ENCODE measurements at regions not wholly inside any gene's neighbourhood (a gene's known extent, or its start where the extent isn't known, plus 50 kb on each side); places are given as distances from the start of the nearest gene placed in this dataset.

DNA sequence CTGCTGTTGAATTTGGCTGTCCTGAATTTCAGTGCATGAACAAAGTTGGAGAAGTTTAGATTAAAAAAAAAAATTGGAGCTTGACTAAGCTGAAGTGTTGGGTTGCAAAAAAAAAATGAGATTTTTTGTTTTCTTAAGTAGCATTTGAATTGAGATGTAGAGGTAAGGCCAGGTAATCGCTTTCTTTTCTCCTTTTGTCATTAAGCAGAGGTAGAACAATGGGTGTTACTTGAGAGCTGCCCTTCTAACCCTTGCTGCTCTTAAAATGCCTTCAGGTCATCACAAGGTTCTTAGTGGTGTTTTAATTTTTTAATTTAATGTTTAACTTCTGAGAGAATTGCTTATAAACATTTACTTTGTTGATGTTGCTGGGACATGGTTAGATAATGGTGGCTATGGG, 84.1 kb upstream of the PRDM1 start:
- ChIA-PET POLR2A (no interaction called here), CTCF (no interaction called here)
- Histone ChIP-seq H3K4me1 (no peaks in the 10 kb centered on the region), H3K27ac (no peak overlapping the region), H3K9me3 (no peaks in the 10 kb centered on the region), H3K4me2 (no peak overlapping the region), H3K4me3 (no peak overlapping the region)
- DNase-seq (ENCODE audit: low read depth in 1 of 2, low spot score in 1 of 2) (no peak), ATAC-seq (no peak), FAIRE-seq (no peak)
- TF ChIP-seq ZNF302 (CRISPR knock-in tag; IDR thresholded peaks at IDR 0.05) (no peak), CEBPB (IDR thresholded peaks at IDR 0.05) (no peak), HES2 (IDR thresholded peaks at IDR 0.05) (no peak), PHF8 (IDR thresholded peaks at IDR 0.05; ENCODE audit: borderline replicate concordance, low read depth) (no peak), GATA3 (IDR thresholded peaks at IDR 0.05; ENCODE audit: borderline replicate concordance) (no peak), POLR2AphosphoS2 (conservative IDR thresholded peaks at IDR 0.05; ENCODE audit: low read length) (no peak), NPAS2 (CRISPR knock-in tag; IDR thresholded peaks at IDR 0.05; ENCODE audit: borderline replicate concordance) (no peak), JUN (IDR thresholded peaks at IDR 0.05) (no peak), E2F6 (IDR thresholded peaks at IDR 0.05; ENCODE audit: borderline replicate concordance, low read depth) (no peak), TFCP2L1 (CRISPR knock-in tag; IDR thresholded peaks at IDR 0.05) (no peak), CBX2 (IDR thresholded peaks at IDR 0.05; ENCODE audit: borderline replicate concordance, low read depth) (no peak), ZFP36 (IDR thresholded peaks at IDR 0.05; ENCODE audit: borderline replicate concordance, partially characterized antibody) (no peak), ZSCAN20 (CRISPR knock-in tag; IDR thresholded peaks at IDR 0.05) (no peak), FOXS1 (CRISPR knock-in tag; IDR thresholded peaks at IDR 0.05) (no peak), BHLHE40 (IDR thresholded peaks at IDR 0.05; ENCODE audit: low read depth, low read length) (no peak)
- TF ChIP-seq, protein P1, sequence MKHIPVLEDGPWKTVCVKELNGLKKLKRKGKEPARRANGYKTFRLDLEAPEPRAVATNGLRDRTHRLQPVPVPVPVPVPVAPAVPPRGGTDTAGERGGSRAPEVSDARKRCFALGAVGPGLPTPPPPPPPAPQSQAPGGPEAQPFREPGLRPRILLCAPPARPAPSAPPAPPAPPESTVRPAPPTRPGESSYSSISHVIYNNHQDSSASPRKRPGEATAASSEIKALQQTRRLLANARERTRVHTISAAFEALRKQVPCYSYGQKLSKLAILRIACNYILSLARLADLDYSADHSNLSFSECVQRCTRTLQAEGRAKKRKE (CRISPR knock-in tag; IDR thresholded peaks at IDR 0.05; ENCODE audit: low read depth) = no peak
- 90% methylated on average over 1 of the region's 1 CpG for WGBS (ENCODE audit: missing lambda C conversion rate)

GRCh38 chr6:106000935-106001334, 85.2 kb upstream of the PRDM1 start:
- ChIA-PET CTCF (no interaction called here), POLR2A (no interaction called here)
- no peaks in the 10 kb centered on the region for H3K9me3 ChIP-seq
- H3K27ac ChIP-seq = no peak overlapping the region
- H3K4me2 ChIP-seq = no peak overlapping the region
- H3K4me1 ChIP-seq = no peaks in the 10 kb centered on the region
- ATAC-seq (no peak), FAIRE-seq (no peak), DNase-seq (ENCODE audit: low read depth in 1 of 2, low spot score in 1 of 2) (no peak)
- H3K4me3 ChIP-seq = no peak overlapping the region
- WGBS (ENCODE audit: missing lambda C conversion rate) = 91% methylated on average over 2 of the region's 2 CpGs
- no peak for TF ChIP-seq ZC3H11A (IDR thresholded peaks at IDR 0.05)
- TF ChIP-seq CHD2 (IDR thresholded peaks at IDR 0.05; ENCODE audit: low read length, partially characterized antibody) = no peak
- TF ChIP-seq ESRRA (IDR thresholded peaks at IDR 0.05; ENCODE audit: borderline replicate concordance, low read length) = no peak
- TF ChIP-seq CBX2 (IDR thresholded peaks at IDR 0.05; ENCODE audit: borderline replicate concordance, low read depth) = no peak
- no peak for TF ChIP-seq RFX5 (IDR thresholded peaks at IDR 0.05)
- no peak for TF ChIP-seq JUNB (IDR thresholded peaks at IDR 0.05)
- TF ChIP-seq EHF (CRISPR knock-in tag; IDR thresholded peaks at IDR 0.05) = no peak
- no peak for TF ChIP-seq RCOR1 (IDR thresholded peaks at IDR 0.05; ENCODE audit: low read depth, low read length)
- TF ChIP-seq KDM1A (IDR thresholded peaks at IDR 0.05; ENCODE audit: low read depth) = no peak
- no peak for TF ChIP-seq HOXA7 (CRISPR knock-in tag; IDR thresholded peaks at IDR 0.05)
- TF ChIP-seq MAX (IDR thresholded peaks at IDR 0.05) = no peak
- TF ChIP-seq JUN (IDR thresholded peaks at IDR 0.05) = no peak
- no peak for TF ChIP-seq FOXS1 (CRISPR knock-in tag; IDR thresholded peaks at IDR 0.05)
- TF ChIP-seq HOXB13 (CRISPR knock-in tag; IDR thresholded peaks at IDR 0.05; ENCODE audit: low read depth) = no peak
- TF ChIP-seq E2F6 (IDR thresholded peaks at IDR 0.05; ENCODE audit: borderline replicate concordance, low read depth) = no peak
- TF ChIP-seq KDM5A (IDR thresholded peaks at IDR 0.05) = no peak
- no peak for TF ChIP-seq BHLHE40 (IDR thresholded peaks at IDR 0.05; ENCODE audit: low read depth, low read length)
